Panc1 (cell line): ENCODE measurements at regions not wholly inside any gene's neighbourhood (a gene's known extent, or its start where the extent isn't known, plus 50 kb on each side); places are given as distances from the start of the nearest gene placed in this dataset.

ENCODE experiments used
- POLR2AphosphoS5 ChIP-seq: IDR thresholded peaks from 2 replicates; pipeline ENCODE4 v1.6.1; 2012; ENCODE audit warnings: mild to moderate bottlenecking, low read depth, low read length, moderate library complexity
- SIN3A ChIP-seq: IDR thresholded peaks from 2 replicates; pipeline ENCODE4 v1.6.1; 2012; ENCODE audit warnings: low read depth, mild to moderate bottlenecking, low read length, moderate library complexity, borderline replicate concordance; ENCODE audit not compliant: insufficient read depth
- TCF7L2 ChIP-seq: IDR thresholded peaks from 2 replicates; pipeline ENCODE4 v1.6.1; 2011; ENCODE audit warnings: mild to moderate bottlenecking, low read depth, low read length, inconsistent platforms
- TF ChIP-seq, protein P1 (sequence below), 2 experiments: IDR thresholded peaks; 2 replicates each; pipeline ENCODE4 v1.6.1; 2011 to 2012; ENCODE audit warnings: low read depth in 2 of 2, control low read depth in 1 of 2, low read length in 1 of 2, mild to moderate bottlenecking in 1 of 2, moderate library complexity in 1 of 2; ENCODE audit not compliant: insufficient read depth in 1 of 2
- TF ChIP-seq, protein P2 (sequence below): fragments of 450-650 bp; IDR thresholded peaks from 2 replicates; pipeline ENCODE4 v1.5.1; 2017; ENCODE audit warnings: mild to moderate bottlenecking

- TF ChIP-seq, protein P1, sequence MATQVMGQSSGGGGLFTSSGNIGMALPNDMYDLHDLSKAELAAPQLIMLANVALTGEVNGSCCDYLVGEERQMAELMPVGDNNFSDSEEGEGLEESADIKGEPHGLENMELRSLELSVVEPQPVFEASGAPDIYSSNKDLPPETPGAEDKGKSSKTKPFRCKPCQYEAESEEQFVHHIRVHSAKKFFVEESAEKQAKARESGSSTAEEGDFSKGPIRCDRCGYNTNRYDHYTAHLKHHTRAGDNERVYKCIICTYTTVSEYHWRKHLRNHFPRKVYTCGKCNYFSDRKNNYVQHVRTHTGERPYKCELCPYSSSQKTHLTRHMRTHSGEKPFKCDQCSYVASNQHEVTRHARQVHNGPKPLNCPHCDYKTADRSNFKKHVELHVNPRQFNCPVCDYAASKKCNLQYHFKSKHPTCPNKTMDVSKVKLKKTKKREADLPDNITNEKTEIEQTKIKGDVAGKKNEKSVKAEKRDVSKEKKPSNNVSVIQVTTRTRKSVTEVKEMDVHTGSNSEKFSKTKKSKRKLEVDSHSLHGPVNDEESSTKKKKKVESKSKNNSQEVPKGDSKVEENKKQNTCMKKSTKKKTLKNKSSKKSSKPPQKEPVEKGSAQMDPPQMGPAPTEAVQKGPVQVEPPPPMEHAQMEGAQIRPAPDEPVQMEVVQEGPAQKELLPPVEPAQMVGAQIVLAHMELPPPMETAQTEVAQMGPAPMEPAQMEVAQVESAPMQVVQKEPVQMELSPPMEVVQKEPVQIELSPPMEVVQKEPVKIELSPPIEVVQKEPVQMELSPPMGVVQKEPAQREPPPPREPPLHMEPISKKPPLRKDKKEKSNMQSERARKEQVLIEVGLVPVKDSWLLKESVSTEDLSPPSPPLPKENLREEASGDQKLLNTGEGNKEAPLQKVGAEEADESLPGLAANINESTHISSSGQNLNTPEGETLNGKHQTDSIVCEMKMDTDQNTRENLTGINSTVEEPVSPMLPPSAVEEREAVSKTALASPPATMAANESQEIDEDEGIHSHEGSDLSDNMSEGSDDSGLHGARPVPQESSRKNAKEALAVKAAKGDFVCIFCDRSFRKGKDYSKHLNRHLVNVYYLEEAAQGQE (IDR thresholded peaks at IDR 0.05; ENCODE audit: insufficient read depth in 1 of 2, low read depth in 2 of 2, low read length in 1 of 2), result no peak
- TF ChIP-seq, protein P2, sequence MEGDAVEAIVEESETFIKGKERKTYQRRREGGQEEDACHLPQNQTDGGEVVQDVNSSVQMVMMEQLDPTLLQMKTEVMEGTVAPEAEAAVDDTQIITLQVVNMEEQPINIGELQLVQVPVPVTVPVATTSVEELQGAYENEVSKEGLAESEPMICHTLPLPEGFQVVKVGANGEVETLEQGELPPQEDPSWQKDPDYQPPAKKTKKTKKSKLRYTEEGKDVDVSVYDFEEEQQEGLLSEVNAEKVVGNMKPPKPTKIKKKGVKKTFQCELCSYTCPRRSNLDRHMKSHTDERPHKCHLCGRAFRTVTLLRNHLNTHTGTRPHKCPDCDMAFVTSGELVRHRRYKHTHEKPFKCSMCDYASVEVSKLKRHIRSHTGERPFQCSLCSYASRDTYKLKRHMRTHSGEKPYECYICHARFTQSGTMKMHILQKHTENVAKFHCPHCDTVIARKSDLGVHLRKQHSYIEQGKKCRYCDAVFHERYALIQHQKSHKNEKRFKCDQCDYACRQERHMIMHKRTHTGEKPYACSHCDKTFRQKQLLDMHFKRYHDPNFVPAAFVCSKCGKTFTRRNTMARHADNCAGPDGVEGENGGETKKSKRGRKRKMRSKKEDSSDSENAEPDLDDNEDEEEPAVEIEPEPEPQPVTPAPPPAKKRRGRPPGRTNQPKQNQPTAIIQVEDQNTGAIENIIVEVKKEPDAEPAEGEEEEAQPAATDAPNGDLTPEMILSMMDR, result no peak
- TF ChIP-seq POLR2AphosphoS5 (no peak), TCF7L2 (no peak), SIN3A (no peak)
Measured at GRCh38 chr6:51535327-51535726, 552.1 kb downstream of the PKHD1 start.
